Activated gamma-delta T cell treated with Interleukin-2 at 50 U/mL for 16 hours (primary cell): ENCODE measurements at regions not wholly inside any gene's neighbourhood (a gene's known extent, or its start where the extent isn't known, plus 50 kb on each side); places are given as distances from the start of the nearest gene placed in this dataset.
"Not testable (repeated sequence)": the region's sequence is repeated elsewhere in the genome, so short reads cannot be mapped to it uniquely, and the experiment has no call there.

Source experiments
- DNase-seq: peaks from one replicate; pipeline ENCODE4 v3.0.0-alpha.2; 2020

GRCh38 chr4:14399848-14400247 lies 602.4 kb upstream of the CPEB2 start:
- no peak for DNase-seq

- no peak for DNase-seq
Measured at GRCh38 chr4:14400307-14400706, 602.0 kb upstream of the CPEB2 start.

GRCh38 chr4:14403132-14403531 lies 599.1 kb upstream of the CPEB2 start:
- DNase-seq: no peak

DNA sequence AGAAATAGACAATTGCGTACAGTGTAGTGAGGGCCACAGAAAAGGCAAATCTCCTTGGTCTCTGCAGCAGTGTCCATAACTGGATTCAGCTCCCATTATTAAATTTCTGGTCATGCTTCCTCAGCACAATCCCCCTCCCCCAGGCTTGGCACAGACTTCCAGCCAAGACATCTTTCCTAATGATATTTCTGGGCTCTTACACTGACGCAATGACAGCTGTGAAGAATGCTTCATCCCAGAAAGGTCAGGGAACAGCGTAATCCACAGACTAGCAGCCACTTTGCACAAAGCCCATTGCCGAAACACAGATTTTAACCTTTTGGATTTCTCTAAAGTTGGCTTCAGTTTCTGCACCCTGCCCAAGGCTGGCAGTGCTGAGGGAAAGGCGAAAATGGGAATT lies 597.6 kb upstream of the CPEB2 start:
- DNase-seq: no peak

- no peak for DNase-seq
Measured at GRCh38 chr4:14410516-14410915, 591.8 kb upstream of the CPEB2 start.

DNA sequence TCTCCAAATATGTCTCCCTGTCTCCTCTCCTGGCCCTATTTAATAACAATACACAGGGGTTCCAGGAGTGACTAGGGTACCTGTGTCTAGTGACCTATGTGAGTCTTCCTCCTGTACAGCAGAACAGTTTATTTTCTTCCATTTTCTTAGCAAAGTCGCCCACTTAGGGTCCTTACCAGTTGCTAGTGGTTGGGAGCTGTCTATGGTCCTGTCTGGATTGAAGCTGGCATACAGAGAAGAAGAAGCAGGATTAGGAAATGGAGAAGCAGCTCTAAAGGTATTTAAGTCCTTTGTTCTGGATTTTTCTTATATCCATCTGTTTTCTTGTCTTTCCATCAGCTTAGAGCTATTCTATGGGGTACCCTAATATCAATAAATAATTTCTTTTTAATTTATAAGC lies 587.1 kb upstream of the CPEB2 start:
- DNase-seq: no peak

GRCh38 chr4:14419516-14419915 lies 582.8 kb upstream of the CPEB2 start:
- DNase-seq: no peak

DNA sequence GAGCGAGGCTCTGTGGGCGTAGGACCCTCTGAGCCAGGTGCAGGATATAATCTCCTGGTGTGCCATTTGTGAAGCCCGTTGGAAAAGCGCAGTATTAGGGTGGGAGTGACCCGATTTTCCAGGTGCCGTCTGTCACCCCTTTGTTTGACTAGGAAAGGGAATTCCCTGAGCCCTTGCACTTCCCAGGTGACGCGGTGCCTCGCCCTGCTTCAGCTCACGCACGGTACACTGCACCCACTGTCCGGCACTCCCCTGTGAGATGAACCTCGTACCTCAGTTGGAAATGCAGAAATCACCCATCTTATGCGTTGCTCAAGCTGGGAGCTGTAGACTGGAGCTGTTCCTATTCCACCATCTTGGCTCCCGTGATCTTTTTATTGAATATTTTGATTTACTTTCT lies 576.0 kb upstream of the CPEB2 start:
- DNase-seq: not testable (repeated sequence)

- no peak for DNase-seq
Measured at GRCh38 chr4:14428125-14428524, 574.2 kb upstream of the CPEB2 start.

GRCh38 chr4:14431155-14432134 lies 570.8 kb upstream of the CPEB2 start:
- DNase-seq: no peak

DNA sequence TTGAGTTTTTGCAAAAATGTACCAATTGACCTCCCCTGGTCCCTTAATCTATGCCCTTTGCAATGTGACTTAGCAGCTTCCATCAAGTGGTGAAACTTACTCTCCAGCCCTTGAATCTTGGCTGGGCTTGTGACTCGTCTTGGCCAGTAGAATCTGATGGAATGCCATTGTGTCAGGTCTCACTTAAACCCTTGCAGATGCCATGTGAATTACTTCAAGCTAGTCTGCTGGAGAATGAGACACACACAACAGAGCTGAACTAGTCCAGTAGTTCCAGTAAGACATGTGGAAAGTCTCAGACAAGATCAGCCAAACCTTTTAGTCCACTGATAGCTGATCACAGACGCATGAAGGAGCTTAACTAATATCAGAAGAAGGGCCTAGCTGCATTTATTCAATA lies 567.8 kb upstream of the CPEB2 start:
- DNase-seq: no peak

- no peak for DNase-seq
Measured at GRCh38 chr4:14434916-14435315, 567.4 kb upstream of the CPEB2 start.

- DNase-seq: no peak
Measured at GRCh38 chr4:14441561-14441960, 560.7 kb upstream of the CPEB2 start.

DNA sequence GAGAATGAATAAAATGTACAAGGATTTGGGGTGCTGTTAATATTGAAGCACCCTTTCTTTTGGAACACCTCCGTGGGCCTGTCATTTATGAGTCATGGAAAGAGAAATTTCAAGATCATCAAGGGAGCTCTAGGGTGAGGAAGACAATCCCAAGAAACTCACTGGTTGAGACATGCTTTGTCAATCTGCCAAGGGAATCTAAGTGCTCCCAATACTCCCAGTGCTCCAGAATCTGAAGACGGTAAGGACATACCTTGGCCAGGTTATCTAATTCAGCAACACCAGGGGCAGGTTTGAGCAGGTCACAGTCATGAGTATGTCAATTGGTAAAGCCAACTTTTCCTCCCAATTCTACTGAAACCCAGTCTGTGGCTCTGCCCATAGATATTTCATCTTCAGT lies 556.4 kb upstream of the CPEB2 start:
- DNase-seq: no peak

DNA sequence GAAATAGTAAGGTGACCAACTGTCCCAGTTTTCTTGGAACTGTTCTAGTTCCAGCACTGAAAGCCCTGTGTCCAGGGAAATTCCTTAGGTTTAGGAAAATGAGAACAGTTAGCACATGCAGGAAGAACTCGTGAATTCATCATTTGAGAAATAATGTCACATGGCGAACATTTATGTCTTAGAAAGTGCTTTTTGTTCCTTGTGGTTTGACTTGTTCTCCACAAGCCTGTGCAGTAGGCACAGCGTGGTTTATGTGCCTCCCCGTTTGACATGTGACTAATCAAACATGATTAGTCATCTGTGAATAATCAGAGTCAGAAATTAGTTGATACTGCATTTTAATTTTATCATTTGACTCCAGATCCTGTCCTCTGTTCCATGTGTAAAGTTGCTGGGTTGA lies 556.0 kb upstream of the CPEB2 start:
- DNase-seq: no peak

DNA sequence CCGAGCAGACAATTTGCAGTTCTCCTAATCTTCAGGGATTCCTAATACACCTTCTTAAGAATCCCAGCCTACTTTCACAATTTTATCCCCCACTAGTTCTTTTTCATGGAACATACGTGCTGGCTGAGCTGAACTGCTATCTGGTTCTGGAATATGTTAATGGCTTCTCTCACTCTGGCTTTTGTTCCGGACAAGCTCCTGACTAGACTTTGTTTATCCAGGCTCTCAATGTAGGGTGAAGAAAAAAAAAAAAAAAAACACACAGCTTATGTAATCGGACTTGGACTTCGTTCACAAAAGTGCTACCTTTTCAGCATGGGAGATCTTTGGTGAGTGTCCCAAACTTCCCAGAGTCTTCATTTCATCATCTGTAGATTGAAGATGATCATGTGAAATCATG lies 555.4 kb upstream of the CPEB2 start:
- DNase-seq: no peak

DNA sequence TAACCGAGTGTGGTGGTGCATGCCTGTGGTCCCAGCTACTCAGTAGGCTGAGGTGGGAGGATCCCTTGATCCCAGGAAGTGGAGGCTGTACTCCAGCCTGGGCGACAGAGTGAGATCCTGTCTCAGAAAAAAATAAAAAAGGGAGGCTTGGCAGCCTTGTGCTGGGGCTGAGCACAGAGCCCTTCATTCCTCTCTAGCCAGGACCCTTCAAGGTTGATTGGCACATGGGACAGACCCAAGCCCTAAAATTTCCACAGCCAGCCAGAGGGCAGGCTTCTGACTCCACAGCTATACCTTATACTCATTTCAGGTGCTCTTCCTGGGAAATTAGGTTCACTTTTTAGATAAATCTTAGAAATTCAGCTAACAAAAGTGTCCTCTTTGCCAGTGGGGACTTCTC lies 553.0 kb upstream of the CPEB2 start:
- no peak for DNase-seq

DNA sequence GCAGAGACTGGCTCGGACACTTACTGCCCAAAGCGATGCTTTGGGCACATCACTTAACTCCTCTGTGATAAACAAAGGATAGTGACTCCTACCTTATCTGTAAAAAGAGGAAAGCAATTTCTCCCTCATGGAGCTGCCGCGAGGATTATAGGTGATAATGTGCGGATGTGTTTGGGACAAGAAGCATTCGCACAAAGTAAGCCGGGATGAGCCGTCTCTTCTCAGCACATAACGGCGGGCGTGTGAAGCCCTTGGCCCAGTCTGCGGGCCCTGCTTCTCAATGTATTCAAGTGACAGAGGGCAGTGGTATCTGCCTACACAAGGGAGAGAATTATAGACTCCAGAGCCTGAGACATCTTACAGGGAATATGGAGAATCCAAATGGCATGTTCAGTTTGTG lies 550.3 kb upstream of the CPEB2 start:
- no peak for DNase-seq

DNA sequence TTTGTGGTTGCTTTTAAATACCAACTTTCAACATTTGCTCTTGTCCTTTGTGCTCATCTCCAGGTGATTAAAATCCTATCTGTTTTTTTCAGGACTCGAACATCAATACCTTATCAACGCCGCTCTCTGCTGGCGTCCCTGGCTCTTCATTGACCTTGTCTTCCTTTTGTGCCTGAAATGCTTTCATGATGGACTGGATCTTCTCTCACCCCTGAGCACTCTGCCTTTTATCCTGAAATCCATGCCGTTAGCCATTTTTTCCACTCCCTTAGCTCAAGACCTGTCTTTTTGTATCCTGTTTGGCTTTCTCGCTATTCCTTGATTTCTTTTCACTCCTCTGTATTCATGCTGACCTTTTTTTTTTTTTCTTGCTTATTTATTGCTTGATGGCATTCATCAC lies 549.5 kb upstream of the CPEB2 start:
- no peak for DNase-seq

- DNase-seq: no peak
Measured at GRCh38 chr4:14458463-14458862, 543.8 kb upstream of the CPEB2 start.

DNA sequence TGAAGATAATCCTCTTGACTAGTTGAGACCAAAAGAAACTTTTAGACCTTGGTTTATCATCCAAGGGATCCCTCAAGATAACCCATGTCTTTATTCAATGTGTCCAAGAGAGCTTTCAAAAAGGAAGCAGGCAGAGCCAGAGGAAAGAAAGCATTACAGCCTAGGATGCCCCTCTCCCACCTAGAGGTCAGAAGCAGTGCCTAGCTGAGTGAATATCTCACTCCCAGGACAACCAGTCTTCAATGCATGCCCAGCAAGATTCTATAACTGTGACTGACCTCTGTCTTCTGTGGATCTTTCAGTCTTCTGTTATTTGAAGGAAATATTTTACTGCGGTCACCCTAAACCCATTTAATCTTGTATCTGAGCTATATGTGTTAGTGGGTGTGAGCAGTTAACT lies 537.2 kb upstream of the CPEB2 start:
- no peak for DNase-seq

DNA sequence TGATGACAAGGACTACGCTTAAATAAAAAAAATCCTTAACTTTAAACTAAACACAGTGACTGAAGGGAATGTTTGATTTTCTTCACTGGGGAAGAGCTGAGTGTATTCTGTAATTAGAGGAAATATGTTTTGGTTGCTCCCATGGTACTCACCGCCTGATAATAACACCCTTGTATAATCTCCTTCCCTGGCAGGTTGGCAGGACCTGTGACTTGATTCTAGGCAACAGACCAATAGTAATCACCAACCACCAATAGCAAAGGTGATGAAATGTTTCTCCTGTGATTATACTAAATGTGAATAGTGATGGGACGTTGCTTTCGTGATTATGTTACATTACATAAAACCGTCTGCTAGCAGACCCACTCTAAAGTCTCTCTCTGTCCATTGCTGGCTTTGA lies 536.8 kb upstream of the CPEB2 start:
- DNase-seq: no peak

DNA sequence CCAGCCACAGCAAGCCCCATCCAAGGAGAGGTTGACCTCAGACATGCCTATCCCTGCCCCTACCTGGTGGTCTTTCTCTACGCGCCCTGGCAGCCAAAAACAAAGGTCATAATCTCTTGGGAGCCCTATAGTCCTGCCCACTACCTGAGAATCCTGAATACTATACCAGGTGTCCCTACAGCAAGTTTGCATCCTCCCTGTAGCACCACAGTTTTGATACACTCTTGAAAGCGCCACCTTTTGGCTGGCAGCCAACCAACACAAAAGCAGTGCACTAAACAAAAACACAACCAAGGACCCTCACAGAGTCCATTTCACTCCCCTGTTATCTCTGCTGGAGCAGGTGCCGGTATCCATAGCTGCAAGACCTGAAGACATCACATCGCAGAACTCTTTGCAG lies 523.8 kb upstream of the CPEB2 start:
- DNase-seq: no peak

DNA sequence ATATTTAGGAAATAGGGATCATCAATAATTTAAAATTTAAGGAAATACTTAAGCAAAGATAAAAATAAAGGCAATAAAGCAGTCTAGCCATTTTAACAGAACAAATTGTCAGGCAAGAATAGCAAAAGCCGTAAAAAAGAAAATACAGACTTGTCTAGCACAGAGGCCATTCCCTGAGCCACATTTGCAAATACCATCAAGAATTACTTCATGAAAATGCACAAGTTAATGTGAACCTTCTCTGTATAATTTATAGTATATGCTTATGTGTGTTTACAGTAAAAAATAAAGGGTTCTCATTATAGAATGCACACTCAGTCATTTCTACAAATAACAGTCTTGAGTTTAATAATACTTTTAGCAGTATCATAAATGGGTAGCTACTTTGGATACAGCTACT lies 505.9 kb upstream of the CPEB2 start:
- no peak for DNase-seq

DNA sequence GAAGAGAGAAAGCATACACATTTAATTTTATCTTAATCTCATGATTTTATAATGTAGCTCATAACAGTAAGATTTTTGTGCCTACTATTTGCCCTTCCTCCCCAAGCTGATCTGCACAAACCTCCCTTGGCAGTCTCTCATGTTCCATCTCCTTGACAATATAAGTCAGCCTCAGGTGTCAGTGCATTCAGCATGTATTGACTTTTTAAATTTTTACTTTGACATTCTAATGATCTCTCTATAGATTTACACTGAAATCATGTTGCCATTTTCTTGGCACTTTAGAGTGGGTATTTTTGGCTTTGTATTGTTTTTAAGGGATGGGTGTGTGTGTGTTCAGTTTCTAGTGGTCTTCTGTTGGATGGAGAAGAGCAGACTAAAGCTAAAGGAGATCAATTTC lies 505.3 kb upstream of the CPEB2 start:
- DNase-seq: no peak
